SK-N-SH (cell line): ENCODE measurements at regions not wholly inside any gene's neighbourhood (a gene's known extent, or its start where the extent isn't known, plus 50 kb on each side); places are given as distances from the start of the nearest gene placed in this dataset.

ENCODE experiments used
- CTCF ChIP-seq: fragments of 200-600 bp; sonication (generic); IDR thresholded peaks from 2 replicates; pipeline ENCODE4 v1.6.1; 2017; ENCODE audit warnings: antibody characterized with exemption, mild to moderate bottlenecking, moderate library complexity
- ELF1 ChIP-seq: IDR thresholded peaks from 2 replicates; pipeline ENCODE4 v1.4.0; 2012
- SIN3A ChIP-seq: IDR thresholded peaks from 2 replicates; pipeline ENCODE4 v1.6.1; 2012; ENCODE audit warnings: low read depth, mild to moderate bottlenecking, low read length, moderate library complexity, borderline replicate concordance

- no peak for TF ChIP-seq CTCF
- TF ChIP-seq SIN3A: no peak
- no peak for TF ChIP-seq ELF1
These were observed 137.3 kb downstream of the TWIST2 start for GRCh38 chr2:238985041-238985729.
